Small intestine (tissue), 7 donors: ENCODE measurements at regions not wholly inside any gene's neighbourhood (a gene's known extent, or its start where the extent isn't known, plus 50 kb on each side); places are given as distances from the start of the nearest gene placed in this dataset.
A peak's percentile ranks its signal among the peaks of the same experiment; 100 is the strongest.

Experiments
- DNase-seq, 2 donors: peaks; one replicate each; pipeline versions ENCODE4 v3.0.0 to v3.0.0-alpha.2; 2013
- FAIRE-seq: peaks from 2 replicates; lab custom pipeline; 2012; peaks lifted over from hg19 to GRCh38; lab: Jason Lieb, UNC
- H3K27ac ChIP-seq, 3 donors: one replicate each; pipeline ENCODE4 v1.5.1; 2013; ENCODE audit warnings: low read length in 2 of 3, mild to moderate bottlenecking in 2 of 3, control low read depth in 1 of 3, inconsistent platforms in 1 of 3, low read depth in 1 of 3, moderate library complexity in 1 of 3
- H3K27me3 ChIP-seq, 3 donors: one replicate each; pipeline ENCODE4 v1.6.1; 2013; ENCODE audit warnings: low read length in 3 of 3, inconsistent platforms in 1 of 3; ENCODE audit not compliant: control insufficient read depth in 3 of 3, insufficient read depth in 3 of 3
- H3K36me3 ChIP-seq, 3 donors: one replicate each; pipeline ENCODE4 v1.6.1; 2013; ENCODE audit warnings: low read length in 3 of 3, inconsistent platforms in 1 of 3, low read depth in 1 of 3, mild to moderate bottlenecking in 1 of 3, moderate library complexity in 1 of 3; ENCODE audit not compliant: control insufficient read depth in 3 of 3, insufficient read depth in 2 of 3
- H3K4me1 ChIP-seq, 3 donors: one replicate each; pipeline ENCODE4 v1.6.1; 2013; ENCODE audit warnings: low read length in 2 of 3, inconsistent platforms in 1 of 3, low read depth in 1 of 3, mild to moderate bottlenecking in 1 of 3, moderate library complexity in 1 of 3; ENCODE audit not compliant: control insufficient read depth in 3 of 3, insufficient read depth in 2 of 3
- H3K4me3 ChIP-seq, 3 donors: one replicate each; pipeline ENCODE4 v1.5.1; 2013; ENCODE audit warnings: low read length in 3 of 3, control low read depth in 1 of 3, inconsistent platforms in 1 of 3, low read depth in 1 of 3, mild to moderate bottlenecking in 1 of 3, moderate library complexity in 1 of 3
- H3K9me3 ChIP-seq, 2 donors: one replicate each; pipeline ENCODE4 v1.6.1; 2013; ENCODE audit warnings: low read depth in 1 of 2, low read length in 1 of 2; ENCODE audit not compliant: control insufficient read depth in 2 of 2, insufficient read depth in 1 of 2
- WGBS, 3 donors: extraction: QIAGEN DNeasy Blood & Tissue Kit; methylation state at CpG; one replicate each; pipeline ENCODE4 v1.1.7; 2013; 5-methylcytosine and 5-hydroxymethylcytosine counted together
- donor health status: healthy with polysubstance abuse.
- donor health status: control.
- donor health status: control.
- donor health status: Bipolar disorder and iron deficiency.
- donor health status: healthy.

- Histone ChIP-seq H3K9me3 (peaks cover 0 to 4% of the 10 kb centered on the region in 2 donors), H3K4me1 (no peaks in the 10 kb centered on the region), H3K36me3 (no peaks in the 10 kb centered on the region), H3K27me3 (peaks cover 0 to 18% (median 3%) of the 10 kb centered on the region in 3 donors), H3K27ac (no peak overlapping the region), H3K4me3 (no peak overlapping the region)
- DNase-seq (no peak), FAIRE-seq (no peak)
- WGBS, 3 donors, result 60 to 69% (median 63%) methylated on average over 4 of the region's 4 CpGs
Measured at GRCh38 chr3:43970920-43971319, 270.8 kb upstream of the TOPAZ1 start.

GRCh38 chr3:43971486-43971885 lies 270.2 kb upstream of the TOPAZ1 start:
- FAIRE-seq (no peak), DNase-seq (no peak)
- no peak overlapping the region for H3K27ac ChIP-seq
- peaks cover 0 to 16% (median 3%) of the 10 kb centered on the region in 3 donors for H3K27me3 ChIP-seq
- H3K9me3 ChIP-seq, result peaks cover 0 to 9% of the 10 kb centered on the region in 2 donors
- no peaks in the 10 kb centered on the region for H3K36me3 ChIP-seq
- no peaks in the 10 kb centered on the region for H3K4me1 ChIP-seq
- no peak overlapping the region for H3K4me3 ChIP-seq

GRCh38 chr3:43978708-43979107 lies 263.0 kb upstream of the TOPAZ1 start:
- no peaks in the 10 kb centered on the region for H3K4me1 ChIP-seq
- H3K4me3 ChIP-seq, result no peak overlapping the region
- peaks cover 0 to 6% (median 4%) of the 10 kb centered on the region in 3 donors for H3K27me3 ChIP-seq
- peaks cover 0 to 9% of the 10 kb centered on the region in 2 donors for H3K9me3 ChIP-seq
- H3K27ac ChIP-seq, result no peak overlapping the region
- WGBS, 3 donors, result 41 to 57% (median 51%) methylated on average over 2 of the region's 2 CpGs
- no peak for FAIRE-seq
- DNase-seq, result no peak
- no peaks in the 10 kb centered on the region for H3K36me3 ChIP-seq

- peaks cover 0 to 9% of the 10 kb centered on the region in 2 donors for H3K9me3 ChIP-seq
- H3K4me1 ChIP-seq, result no peaks in the 10 kb centered on the region
- FAIRE-seq, result no peak
- H3K27ac ChIP-seq, result no peak overlapping the region
- 89 to 90% (median 90%) methylated on average over 3 of the region's 3 CpGs for WGBS, 3 donors
- H3K4me3 ChIP-seq, result no peak overlapping the region
- H3K36me3 ChIP-seq, result no peaks in the 10 kb centered on the region
- no peak for DNase-seq
- H3K27me3 ChIP-seq, result peaks cover 0 to 6% (median 4%) of the 10 kb centered on the region in 3 donors
Measured at GRCh38 chr3:43979645-43980044, 262.0 kb upstream of the TOPAZ1 start.

GRCh38 chr3:43994657-43995546 lies 246.8 kb upstream of the TOPAZ1 start:
- no peak for FAIRE-seq
- H3K27me3 ChIP-seq, result peaks cover 25 to 67% (median 57%) of the 10 kb centered on the region in 3 donors
- no peak overlapping the region for H3K27ac ChIP-seq
- 1 to 2% (median 2%) methylated on average over 56 to 73 of the region's 73 CpGs for WGBS, 3 donors
- DNase-seq, result peak in 1 of 2 donors; percentile 48
- peaks cover 0 to 37% (median 12%) of the 10 kb centered on the region in 3 donors for H3K4me1 ChIP-seq
- peaks cover 0 to 7% of the 10 kb centered on the region in 2 donors for H3K9me3 ChIP-seq
- H3K36me3 ChIP-seq, result no peaks in the 10 kb centered on the region
- no peak overlapping the region for H3K4me3 ChIP-seq

- Histone ChIP-seq H3K9me3 (peaks cover 0 to 7% of the 10 kb centered on the region in 2 donors), H3K27ac (no peak overlapping the region), H3K36me3 (no peaks in the 10 kb centered on the region), H3K4me1 (peaks cover 0 to 37% (median 12%) of the 10 kb centered on the region in 3 donors), H3K4me3 (peak overlapping the region in 1 of 3 donors; percentile 32), H3K27me3 (peaks cover 25 to 72% (median 59%) of the 10 kb centered on the region in 3 donors)
- peak in 1 of 2 donors; percentile 28 for DNase-seq
- no peak for FAIRE-seq
- WGBS, 3 donors, result 1 to 4% (median 4%) methylated on average over 45 to 58 of the region's 58 CpGs
Measured at GRCh38 chr3:43995547-43996378, 245.9 kb upstream of the TOPAZ1 start.

DNA sequence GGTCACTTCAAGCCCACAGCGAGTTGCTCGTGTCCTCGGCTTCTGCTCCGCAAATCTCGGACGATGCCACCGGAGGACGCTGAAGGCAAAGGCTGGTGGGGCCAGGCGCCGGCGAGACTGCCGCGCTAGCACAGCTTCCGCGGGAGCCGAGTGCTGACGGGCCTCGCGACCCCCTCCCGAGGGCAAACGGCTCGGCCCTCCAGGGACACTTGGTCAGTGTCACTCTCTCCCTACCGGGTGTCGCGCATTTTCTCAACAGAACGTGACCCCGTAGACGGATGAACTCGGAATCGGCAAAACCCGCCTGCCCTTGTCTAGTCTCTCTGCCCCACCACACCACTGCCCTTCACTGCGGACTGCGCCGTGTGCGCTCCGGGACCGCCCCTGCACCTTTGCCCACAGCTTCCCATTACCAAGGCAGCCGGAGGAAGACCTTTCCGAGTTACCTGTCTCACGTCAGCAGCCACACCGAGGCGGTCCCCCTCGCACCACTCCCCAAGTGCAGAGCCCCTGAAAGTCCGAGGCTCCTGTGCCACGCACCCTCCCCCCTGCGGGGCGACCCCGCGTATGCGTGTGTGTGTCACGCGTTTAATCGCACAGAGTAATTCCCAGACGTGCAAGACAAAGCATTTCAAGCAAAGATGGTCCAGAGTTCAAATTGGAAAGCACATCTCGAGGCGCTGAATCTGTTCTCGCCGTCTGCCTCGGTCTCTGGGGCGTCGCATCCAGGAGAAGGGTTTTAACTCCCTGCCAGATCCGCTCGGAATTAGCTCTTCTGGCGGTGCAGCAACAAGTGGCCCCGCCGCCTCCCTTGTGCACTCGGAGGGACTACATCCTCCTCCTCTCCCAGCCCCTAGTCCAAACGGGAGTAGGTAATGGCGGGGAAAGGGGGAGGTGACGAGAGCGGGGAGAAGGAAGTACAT lies 245.0 kb upstream of the TOPAZ1 start:
- Histone ChIP-seq H3K9me3 (peaks cover 0 to 4% of the 10 kb centered on the region in 2 donors), H3K4me1 (peaks cover 0 to 37% (median 12%) of the 10 kb centered on the region in 3 donors), H3K4me3 (peak overlapping the region in 1 of 3 donors; percentile 32), H3K27ac (no peak overlapping the region), H3K36me3 (no peaks in the 10 kb centered on the region), H3K27me3 (peaks cover 25 to 72% (median 55%) of the 10 kb centered on the region in 3 donors)
- WGBS, 3 donors, result 1% methylated on average over 70 to 71 of the region's 71 CpGs
- FAIRE-seq, result no peak
- peak in 1 of 2 donors; percentile 58 for DNase-seq
